Activated T-helper 2 cell treated with anti-CD3 and anti-CD28 coated beads, Interferon-gamma antibody, Interleukin-2, Interleukin-4, amounts not matched to agents 10 μg/mL and 5 μg/mL and 100 μg/mL, durations not matched to agents 14 hours and 24 hours and 36 hours (primary cell): ENCODE measurements at regions not wholly inside any gene's neighbourhood (a gene's known extent, or its start where the extent isn't known, plus 50 kb on each side); places are given as distances from the start of the nearest gene placed in this dataset.

Source experiments
- DNase-seq: peaks from one replicate; pipeline ENCODE4 v3.0.0; 2021; ENCODE audit warnings: low spot score
- H3K27ac Mint-ChIP-seq: one replicate; pipeline ENCODE4 v1.8.0; 2021; ENCODE audit warnings: mixed read lengths
- H3K27me3 Mint-ChIP-seq: one replicate; pipeline ENCODE4 v1.8.0; 2021; ENCODE audit warnings: low read depth, mixed read lengths
- H3K36me3 Mint-ChIP-seq: one replicate; pipeline ENCODE4 v1.8.0; 2021; ENCODE audit warnings: low read depth, mixed read lengths
- H3K4me1 Mint-ChIP-seq: one replicate; pipeline ENCODE4 v1.8.0; 2021; ENCODE audit warnings: low read depth, mixed read lengths
- H3K4me3 Mint-ChIP-seq: one replicate; pipeline ENCODE4 v1.8.0; 2021; ENCODE audit warnings: low read depth, mild to moderate bottlenecking, moderate library complexity, mixed read lengths
- H3K9me3 Mint-ChIP-seq: one replicate; pipeline ENCODE4 v1.8.0; 2021; ENCODE audit warnings: mixed read lengths
- intact Hi-C: fragments of 100-400 bp; cut with micrococcal nuclease; formaldehyde crosslinking; loops from one replicate; pipeline ENCODE4 v1.15.1; 2023

- Mint-ChIP-seq H3K4me3 (no peak overlapping the region), H3K27me3 (no peaks in the 10 kb centered on the region), H3K9me3 (peaks cover 10% of the 10 kb centered on the region), H3K36me3 (no peaks in the 10 kb centered on the region), H3K27ac (no peak overlapping the region), H3K4me1 (no peaks in the 10 kb centered on the region)
- DNase-seq: no peak
- intact Hi-C loops: no loop called here
Observed at GRCh38 chr4:131137196-131137595, 2011.9 kb upstream of the PCDH10 start.

GRCh38 chr4:131159261-131159660 lies 1989.8 kb upstream of the PCDH10 start:
- intact Hi-C loops: no loop called here
- H3K27me3 Mint-ChIP-seq: no peaks in the 10 kb centered on the region
- no peaks in the 10 kb centered on the region for H3K9me3 Mint-ChIP-seq
- no peaks in the 10 kb centered on the region for H3K36me3 Mint-ChIP-seq
- H3K27ac Mint-ChIP-seq: no peak overlapping the region
- H3K4me1 Mint-ChIP-seq: no peaks in the 10 kb centered on the region
- H3K4me3 Mint-ChIP-seq: no peak overlapping the region
- no peak for DNase-seq

- no peaks in the 10 kb centered on the region for H3K27me3 Mint-ChIP-seq
- intact Hi-C loops: no loop called here
- peaks cover 10% of the 10 kb centered on the region for H3K9me3 Mint-ChIP-seq
- DNase-seq: no peak
- no peak overlapping the region for H3K4me3 Mint-ChIP-seq
- no peaks in the 10 kb centered on the region for H3K4me1 Mint-ChIP-seq
- H3K27ac Mint-ChIP-seq: no peak overlapping the region
- H3K36me3 Mint-ChIP-seq: no peaks in the 10 kb centered on the region
Observed at GRCh38 chr4:131192318-131192717, 1956.8 kb upstream of the PCDH10 start.

- Mint-ChIP-seq H3K4me1 (no peaks in the 10 kb centered on the region), H3K36me3 (no peaks in the 10 kb centered on the region), H3K4me3 (no peak overlapping the region), H3K9me3 (no peaks in the 10 kb centered on the region), H3K27ac (no peak overlapping the region), H3K27me3 (no peaks in the 10 kb centered on the region)
- no peak for DNase-seq
- intact Hi-C loops: no loop called here
Observed at GRCh38 chr4:131207589-131207988, 1941.5 kb upstream of the PCDH10 start.

- no peak overlapping the region for H3K27ac Mint-ChIP-seq
- peaks cover 4% of the 10 kb centered on the region for H3K9me3 Mint-ChIP-seq
- H3K4me1 Mint-ChIP-seq: no peaks in the 10 kb centered on the region
- no peak overlapping the region for H3K4me3 Mint-ChIP-seq
- no peaks in the 10 kb centered on the region for H3K27me3 Mint-ChIP-seq
- intact Hi-C loops: no loop called here
- H3K36me3 Mint-ChIP-seq: no peaks in the 10 kb centered on the region
- DNase-seq: no peak
Observed at GRCh38 chr4:131248314-131248713, 1900.8 kb upstream of the PCDH10 start.

GRCh38 chr4:131251321-131251720 lies 1897.8 kb upstream of the PCDH10 start:
- H3K4me1 Mint-ChIP-seq: no peaks in the 10 kb centered on the region
- no peak for DNase-seq
- H3K9me3 Mint-ChIP-seq: no peaks in the 10 kb centered on the region
- no peak overlapping the region for H3K4me3 Mint-ChIP-seq
- no peaks in the 10 kb centered on the region for H3K36me3 Mint-ChIP-seq
- no peak overlapping the region for H3K27ac Mint-ChIP-seq
- H3K27me3 Mint-ChIP-seq: no peaks in the 10 kb centered on the region
- intact Hi-C loops: no loop called here

- no peaks in the 10 kb centered on the region for H3K36me3 Mint-ChIP-seq
- no peak for DNase-seq
- no peaks in the 10 kb centered on the region for H3K4me1 Mint-ChIP-seq
- H3K9me3 Mint-ChIP-seq: peaks cover 5% of the 10 kb centered on the region
- no peaks in the 10 kb centered on the region for H3K27me3 Mint-ChIP-seq
- intact Hi-C loops: no loop called here
- no peak overlapping the region for H3K4me3 Mint-ChIP-seq
- no peak overlapping the region for H3K27ac Mint-ChIP-seq
Observed at GRCh38 chr4:131257241-131257640, 1891.9 kb upstream of the PCDH10 start.

- H3K9me3 Mint-ChIP-seq: peaks cover 5% of the 10 kb centered on the region
- no peaks in the 10 kb centered on the region for H3K4me1 Mint-ChIP-seq
- no peaks in the 10 kb centered on the region for H3K27me3 Mint-ChIP-seq
- DNase-seq: no peak
- H3K4me3 Mint-ChIP-seq: no peak overlapping the region
- no peaks in the 10 kb centered on the region for H3K36me3 Mint-ChIP-seq
- no peak overlapping the region for H3K27ac Mint-ChIP-seq
- intact Hi-C loops: no loop called here
Observed at GRCh38 chr4:131258361-131258760, 1890.7 kb upstream of the PCDH10 start.

GRCh38 chr4:131288441-131288840 lies 1860.7 kb upstream of the PCDH10 start:
- Mint-ChIP-seq H3K36me3 (no peaks in the 10 kb centered on the region), H3K4me1 (no peaks in the 10 kb centered on the region), H3K27ac (no peak overlapping the region), H3K27me3 (no peaks in the 10 kb centered on the region), H3K9me3 (peaks cover 13% of the 10 kb centered on the region), H3K4me3 (no peak overlapping the region)
- intact Hi-C loops: no loop called here
- DNase-seq: no peak

GRCh38 chr4:131296192-131296591 lies 1852.9 kb upstream of the PCDH10 start:
- no peaks in the 10 kb centered on the region for H3K36me3 Mint-ChIP-seq
- H3K4me1 Mint-ChIP-seq: no peaks in the 10 kb centered on the region
- peaks cover under 1% of the 10 kb centered on the region for H3K9me3 Mint-ChIP-seq
- intact Hi-C loops: no loop called here
- no peak overlapping the region for H3K4me3 Mint-ChIP-seq
- H3K27me3 Mint-ChIP-seq: no peaks in the 10 kb centered on the region
- H3K27ac Mint-ChIP-seq: no peak overlapping the region
- DNase-seq: no peak

GRCh38 chr4:131302108-131302507 lies 1847.0 kb upstream of the PCDH10 start:
- Mint-ChIP-seq H3K27ac (no peak overlapping the region), H3K4me1 (no peaks in the 10 kb centered on the region), H3K36me3 (no peaks in the 10 kb centered on the region), H3K9me3 (peaks cover 15% of the 10 kb centered on the region), H3K4me3 (no peak overlapping the region), H3K27me3 (no peaks in the 10 kb centered on the region)
- no peak for DNase-seq
- intact Hi-C loops: no loop called here

- DNase-seq: no peak
- H3K36me3 Mint-ChIP-seq: no peaks in the 10 kb centered on the region
- peaks cover 21% of the 10 kb centered on the region for H3K9me3 Mint-ChIP-seq
- no peak overlapping the region for H3K27ac Mint-ChIP-seq
- intact Hi-C loops: no loop called here
- H3K4me3 Mint-ChIP-seq: no peak overlapping the region
- no peaks in the 10 kb centered on the region for H3K4me1 Mint-ChIP-seq
- no peaks in the 10 kb centered on the region for H3K27me3 Mint-ChIP-seq
Observed at GRCh38 chr4:131304686-131305085, 1844.4 kb upstream of the PCDH10 start.

- Mint-ChIP-seq H3K4me1 (no peaks in the 10 kb centered on the region), H3K27ac (no peak overlapping the region), H3K4me3 (no peak overlapping the region), H3K9me3 (peaks cover 10% of the 10 kb centered on the region), H3K27me3 (no peaks in the 10 kb centered on the region), H3K36me3 (no peaks in the 10 kb centered on the region)
- intact Hi-C loops: no loop called here
- no peak for DNase-seq
Observed at GRCh38 chr4:131309628-131310027, 1839.5 kb upstream of the PCDH10 start.

- Mint-ChIP-seq H3K27ac (no peak overlapping the region), H3K27me3 (no peaks in the 10 kb centered on the region), H3K4me1 (no peaks in the 10 kb centered on the region), H3K9me3 (peaks cover 9% of the 10 kb centered on the region), H3K4me3 (no peak overlapping the region), H3K36me3 (no peaks in the 10 kb centered on the region)
- DNase-seq: no peak
- intact Hi-C loops: no loop called here
Observed at GRCh38 chr4:131316086-131316485, 1833.0 kb upstream of the PCDH10 start.
